ENCODE measurements at regions not wholly inside any gene's neighbourhood (a gene's known extent, or its start where the extent isn't known, plus 50 kb on each side); places are given as distances from the start of the nearest gene placed in this dataset.
"Not testable (repeated sequence)": the region's sequence is repeated elsewhere in the genome, so short reads cannot be mapped to it uniquely, and the experiment has no call there.

GRCh38 chr18:64742898-64743297 lies 594.0 kb upstream of the LINC00305 start:
- TF ChIP-seq CTCF (conservative IDR thresholded peaks at IDR 0.05) (no peak), ZFX (IDR thresholded peaks at IDR 0.05) (no peak)
- no peak overlapping the region for H3K27ac ChIP-seq

- TF ChIP-seq ZFX (IDR thresholded peaks at IDR 0.05) (no peak), CTCF (conservative IDR thresholded peaks at IDR 0.05) (no peak)
- no peak overlapping the region for H3K27ac ChIP-seq
Measured at GRCh38 chr18:64734063-64734462, 585.2 kb upstream of the LINC00305 start.

GRCh38 chr18:64725657-64726056 lies 576.8 kb upstream of the LINC00305 start:
- H3K27ac ChIP-seq = not testable (repeated sequence)

GRCh38 chr18:64720781-64721464 lies 572.0 kb upstream of the LINC00305 start:
- TF ChIP-seq CTCF (conservative IDR thresholded peaks at IDR 0.05) (no peak), ZFX (IDR thresholded peaks at IDR 0.05) (no peak)
- H3K27ac ChIP-seq = no peak overlapping the region

GRCh38 chr18:64718808-64719207 lies 569.9 kb upstream of the LINC00305 start:
- no peak for TF ChIP-seq ZFX (IDR thresholded peaks at IDR 0.05)
- no peak for TF ChIP-seq CTCF (conservative IDR thresholded peaks at IDR 0.05)
- H3K27ac ChIP-seq = no peak overlapping the region

GRCh38 chr18:64717026-64717425 lies 568.1 kb upstream of the LINC00305 start:
- TF ChIP-seq ZFX (IDR thresholded peaks at IDR 0.05) (no peak), CTCF (conservative IDR thresholded peaks at IDR 0.05) (no peak)
- no peak overlapping the region for H3K27ac ChIP-seq

- TF ChIP-seq CTCF (conservative IDR thresholded peaks at IDR 0.05) (no peak), ZFX (IDR thresholded peaks at IDR 0.05) (no peak)
- H3K27ac ChIP-seq = no peak overlapping the region
Measured at GRCh38 chr18:64714086-64714485, 565.2 kb upstream of the LINC00305 start.

- no peak overlapping the region for H3K27ac ChIP-seq
- TF ChIP-seq CTCF (conservative IDR thresholded peaks at IDR 0.05) (no peak), ZFX (IDR thresholded peaks at IDR 0.05) (no peak)
Measured at GRCh38 chr18:64713284-64713683, 564.4 kb upstream of the LINC00305 start.
